Liver (tissue), 8 donors: ENCODE measurements at regions not wholly inside any gene's neighbourhood (a gene's known extent, or its start where the extent isn't known, plus 50 kb on each side); places are given as distances from the start of the nearest gene placed in this dataset.

Experiments
- DNase-seq: peaks from one replicate; pipeline ENCODE4 v3.0.0-alpha.2; 2017; ENCODE audit warnings: low spot score
- H3K27ac ChIP-seq, 2 donors: one replicate each; pipeline ENCODE4 v1.7.0; 2013; ENCODE audit warnings: inconsistent platforms in 2 of 2, low read length in 2 of 2, control low read depth in 1 of 2, low read depth in 1 of 2, mild to moderate bottlenecking in 1 of 2
- H3K27me3 ChIP-seq, 4 donors: one replicate each; pipeline versions ENCODE4 v1.6.1 to v1.7.0; 2013; ENCODE audit warnings: low read length in 3 of 4, inconsistent platforms in 1 of 4, mild to moderate bottlenecking in 1 of 4, moderate library complexity in 1 of 4; ENCODE audit not compliant: control insufficient read depth in 4 of 4, insufficient read depth in 4 of 4
- H3K36me3 ChIP-seq, 4 donors: one replicate each; pipeline versions ENCODE4 v1.6.1 to v1.7.0; 2013; ENCODE audit warnings: low read length in 3 of 4, mild to moderate bottlenecking in 3 of 4, low read depth in 1 of 4, moderate library complexity in 1 of 4; ENCODE audit not compliant: control insufficient read depth in 4 of 4, insufficient read depth in 3 of 4
- H3K4me1 ChIP-seq, 4 donors: one replicate each; pipeline versions ENCODE4 v1.6.1 to v1.7.0; 2013; ENCODE audit warnings: low read length in 3 of 4, mild to moderate bottlenecking in 3 of 4, moderate library complexity in 1 of 4; ENCODE audit not compliant: control insufficient read depth in 4 of 4, insufficient read depth in 4 of 4
- H3K4me3 ChIP-seq, 3 donors: one replicate each; pipeline versions ENCODE4 v1.6.1 to v1.7.0; 2013; ENCODE audit warnings: low read length in 3 of 3, control low read depth in 1 of 3, low read depth in 1 of 3, mild to moderate bottlenecking in 1 of 3
- H3K9ac ChIP-seq, 2 donors: one replicate each; pipeline ENCODE4 v1.7.0; 2013; ENCODE audit warnings: low read length in 2 of 2, mild to moderate bottlenecking in 2 of 2, moderate library complexity in 2 of 2, control low read depth in 1 of 2, low read depth in 1 of 2
- H3K9me3 ChIP-seq, 4 donors: one replicate each; pipeline versions ENCODE4 v1.6.1 to v1.7.0; 2013; ENCODE audit warnings: low read length in 3 of 4; ENCODE audit not compliant: control insufficient read depth in 4 of 4
- ATF3 ChIP-seq: IDR thresholded peaks from 2 replicates; pipeline ENCODE4 v1.6.1; 2016; ENCODE audit warnings: antibody characterized with exemption
- CTCF ChIP-seq: fragments of 150-350 bp; IDR thresholded peaks from 2 replicates; pipeline ENCODE4 v1.5.1; 2017; ENCODE audit warnings: improper control_type of control experiment, low read depth, low read length; ENCODE audit not compliant: missing input control
- EGR1 ChIP-seq, 2 donors: IDR thresholded peaks; 2 replicates each; pipeline ENCODE4 v1.6.1; 2016 to 2018; ENCODE audit warnings: antibody characterized with exemption in 2 of 2, low read depth in 2 of 2
- FOXA2 ChIP-seq: IDR thresholded peaks from 2 replicates; pipeline ENCODE4 v1.6.1; 2016; ENCODE audit warnings: antibody characterized with exemption
- GABPA ChIP-seq, 2 donors: IDR thresholded peaks in 1 of 2; conservative IDR thresholded peaks in 1 of 2; 2 replicates each; pipeline ENCODE4 v1.6.1; 2016; ENCODE audit warnings: antibody characterized with exemption in 2 of 2, mild to moderate bottlenecking in 1 of 2, moderate library complexity in 1 of 2
- HNF4A ChIP-seq, 2 donors: conservative IDR thresholded peaks; 2 replicates each; pipeline ENCODE4 v1.6.1; 2016; ENCODE audit warnings: antibody characterized with exemption in 2 of 2, mild to moderate bottlenecking in 2 of 2
- JUND ChIP-seq, 2 donors: IDR thresholded peaks; 2 replicates each; pipeline ENCODE4 v1.6.1; 2016; ENCODE audit warnings: antibody characterized with exemption in 2 of 2
- NR2F2 ChIP-seq: IDR thresholded peaks from 2 replicates; pipeline ENCODE4 v1.6.1; 2016; ENCODE audit warnings: antibody characterized with exemption
- RAD21 ChIP-seq, 2 donors: IDR thresholded peaks; 2 replicates each; pipeline ENCODE4 v1.6.1; 2016; ENCODE audit warnings: antibody characterized with exemption in 2 of 2, mild to moderate bottlenecking in 2 of 2
- REST ChIP-seq: IDR thresholded peaks from 2 replicates; pipeline ENCODE4 v1.6.1; 2016; ENCODE audit warnings: antibody characterized with exemption, mild to moderate bottlenecking
- SP1 ChIP-seq: IDR thresholded peaks from 2 replicates; pipeline ENCODE4 v1.6.1; 2018; ENCODE audit warnings: antibody characterized with exemption, mild to moderate bottlenecking
- TAF1 ChIP-seq: conservative IDR thresholded peaks from 2 replicates; pipeline ENCODE4 v1.6.1; 2016; ENCODE audit warnings: antibody characterized with exemption, mild to moderate bottlenecking
- ZBTB33 ChIP-seq: IDR thresholded peaks from 2 replicates; pipeline ENCODE4 v1.6.1; 2016; ENCODE audit warnings: antibody characterized with exemption
- WGBS: extraction: QIAGEN DNeasy Blood & Tissue Kit; methylation state at CpG from one replicate; pipeline ENCODE4 v1.1.7; 2013; 5-methylcytosine and 5-hydroxymethylcytosine counted together
- donor health status: healthy.
- donor health status: healthy.
- donor health status: healthy.
- donor health status: healthy.
- donor health status: healthy.

GRCh38 chr10:83089335-83089734 is 1050.0 kb upstream of the GHITM start (continued):
- no peak for TF ChIP-seq GABPA (IDR thresholded peaks at IDR 0.05 in 1 of 2, conservative IDR thresholded peaks at IDR 0.05 in 1 of 2)

GRCh38 chr10:83104616-83105015 is 1034.7 kb upstream of the GHITM start:
- no peaks in the 10 kb centered on the region for H3K4me1 ChIP-seq
- 53% methylated on average over 3 of the region's 3 CpGs for WGBS
- no peaks in the 10 kb centered on the region for H3K27me3 ChIP-seq
- no peaks in the 10 kb centered on the region for H3K9me3 ChIP-seq
- no peaks in the 10 kb centered on the region for H3K36me3 ChIP-seq
- DNase-seq: no peak
- no peak overlapping the region for H3K9ac ChIP-seq
- no peak overlapping the region for H3K27ac ChIP-seq
- no peak overlapping the region for H3K4me3 ChIP-seq
- TF ChIP-seq FOXA2: no peak
- TF ChIP-seq ATF3: no peak
- TF ChIP-seq SP1: no peak
- no peak for TF ChIP-seq RAD21 (IDR thresholded peaks at IDR 0.05)
- no peak for TF ChIP-seq TAF1
- no peak for TF ChIP-seq REST
- TF ChIP-seq ZBTB33: no peak
- TF ChIP-seq HNF4A (conservative IDR thresholded peaks at IDR 0.05): no peak
- no peak for TF ChIP-seq EGR1 (IDR thresholded peaks at IDR 0.05; ENCODE audit: low read depth in 2 of 2)
- TF ChIP-seq NR2F2: no peak
- TF ChIP-seq CTCF: no peak
- TF ChIP-seq JUND (IDR thresholded peaks at IDR 0.05): no peak
